MM.1S (cell line): ENCODE measurements at regions not wholly inside any gene's neighbourhood (a gene's known extent, or its start where the extent isn't known, plus 50 kb on each side); places are given as distances from the start of the nearest gene placed in this dataset.

Source experiments
- DNase-seq: peaks from one replicate; pipeline ENCODE4 v3.0.0-alpha.2; 2015
- H2AFZ ChIP-seq: fragments of 300-600 bp; sonication (generic); 2 replicates; pipeline ENCODE4 v1.6.0; 2016; ENCODE audit warnings: antibody characterized with exemption, low read length
- H3F3A ChIP-seq: fragments of 300-600 bp; sonication (generic); 2 replicates; pipeline ENCODE4 v1.6.1; 2016; ENCODE audit warnings: mild to moderate bottlenecking, antibody characterized with exemption, low read length, moderate library complexity, mixed read lengths; ENCODE audit not compliant: insufficient read depth
- H3K27ac ChIP-seq: fragments of 300-600 bp; sonication (generic); 2 replicates; pipeline ENCODE4 v1.5.1; 2016; ENCODE audit warnings: mild to moderate bottlenecking, low read length
- H3K27me3 ChIP-seq: fragments of 300-600 bp; sonication (generic); replicated peaks from 2 replicates; pipeline ENCODE4 v1.6.0; 2016; ENCODE audit warnings: low read length; ENCODE audit not compliant: insufficient read depth
- H3K36me3 ChIP-seq: fragments of 300-600 bp; sonication (generic); replicated peaks from 2 replicates; pipeline ENCODE4 v1.6.1; 2016; ENCODE audit warnings: mild to moderate bottlenecking, low read length, mixed read lengths; ENCODE audit not compliant: insufficient read depth
- H3K4me1 ChIP-seq: fragments of 300-600 bp; sonication (generic); 2 replicates; pipeline ENCODE4 v1.6.1; 2016; ENCODE audit warnings: low read length, mixed read lengths
- H3K4me2 ChIP-seq: fragments of 300-600 bp; sonication (generic); 2 replicates; pipeline ENCODE4 v1.6.0; 2016; ENCODE audit warnings: low read depth, low read length
- H3K4me3 ChIP-seq: fragments of 300-600 bp; sonication (generic); 2 replicates; pipeline ENCODE4 v1.5.1; 2016; ENCODE audit warnings: low read length, mixed read lengths
- H3K79me2 ChIP-seq: fragments of 300-600 bp; sonication (generic); 2 replicates; pipeline ENCODE4 v1.6.1; 2016; ENCODE audit warnings: mixed run types, low read length, mixed read lengths
- H3K9ac ChIP-seq: fragments of 300-600 bp; sonication (generic); 2 replicates; pipeline ENCODE4 v1.6.1; 2016; ENCODE audit warnings: low read length, mixed read lengths
- H3K9me2 ChIP-seq: fragments of 300-600 bp; sonication (generic); replicated peaks from 2 replicates; pipeline ENCODE4 v1.6.1; 2016; ENCODE audit warnings: mild to moderate bottlenecking, low read length, mixed read lengths; ENCODE audit not compliant: insufficient read depth
- H3K9me3 ChIP-seq: fragments of 300-600 bp; sonication (generic); replicated peaks from 2 replicates; pipeline ENCODE4 v1.6.1; 2016; ENCODE audit warnings: mild to moderate bottlenecking, low read length, mixed read lengths; ENCODE audit not compliant: insufficient read depth
- H4K20me1 ChIP-seq: fragments of 300-600 bp; sonication (generic); 2 replicates; pipeline ENCODE4 v1.6.1; 2016; ENCODE audit warnings: mild to moderate bottlenecking, low read length, moderate library complexity, mixed read lengths; ENCODE audit not compliant: insufficient read depth
- CTCF ChIP-seq: fragments of 300-600 bp; sonication (generic); IDR thresholded peaks from 2 replicates; pipeline ENCODE4 v1.5.1; 2016; ENCODE audit warnings: antibody characterized with exemption, low read length, mixed read lengths
- EZH2 ChIP-seq: fragments of 300-600 bp; sonication (generic); optimal IDR thresholded peaks from 2 replicates; pipeline ENCODE3; 2017; ENCODE audit warnings: low read depth, mild to moderate bottlenecking, antibody characterized with exemption, low read length, mixed read lengths
- EZH2phosphoT487 ChIP-seq: fragments of 300-600 bp; sonication (generic); IDR thresholded peaks from 2 replicates; pipeline ENCODE4 v1.6.1; 2018; ENCODE audit warnings: antibody characterized with exemption, low read length

DNA sequence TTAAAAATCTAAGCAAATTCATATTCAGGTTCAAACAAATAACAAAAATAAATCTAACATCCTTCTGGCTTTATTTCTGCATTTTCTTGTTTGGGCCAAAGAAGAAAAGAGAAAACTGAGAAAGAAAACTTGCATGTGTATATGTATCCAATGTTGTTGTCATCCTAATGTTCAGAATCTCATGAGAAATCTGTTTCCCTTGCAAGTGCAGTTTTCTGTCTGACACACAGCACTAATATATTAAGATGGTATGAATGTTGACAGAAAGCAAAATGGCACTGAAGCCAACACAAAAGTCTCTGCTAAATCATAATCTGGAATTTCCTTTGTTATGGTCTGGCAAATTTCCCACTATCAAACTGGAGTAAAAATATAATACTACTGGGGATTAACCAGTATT is 235.9 kb downstream of the HGF start:
- H3F3A ChIP-seq, result no peaks in the 10 kb centered on the region
- no peaks in the 10 kb centered on the region for H3K4me1 ChIP-seq
- no peak overlapping the region for H2AFZ ChIP-seq
- no peak for DNase-seq
- no peak overlapping the region for H3K4me2 ChIP-seq
- H3K9ac ChIP-seq, result no peak overlapping the region
- no peaks in the 10 kb centered on the region for H3K9me3 ChIP-seq
- no peaks in the 10 kb centered on the region for H3K79me2 ChIP-seq
- H3K27ac ChIP-seq, result no peak overlapping the region
- H3K9me2 ChIP-seq, result no peaks in the 10 kb centered on the region
- H3K27me3 ChIP-seq, result no peaks in the 10 kb centered on the region
- no peak overlapping the region for H3K4me3 ChIP-seq
- no peaks in the 10 kb centered on the region for H3K36me3 ChIP-seq
- no peak for TF ChIP-seq EZH2
- TF ChIP-seq EZH2phosphoT487, result no peak
- no peak for TF ChIP-seq CTCF
- no peaks in the 10 kb centered on the region for H4K20me1 ChIP-seq

GRCh38 chr7:81533426-81533825 is 236.4 kb downstream of the HGF start:
- H3K36me3 ChIP-seq, result no peaks in the 10 kb centered on the region
- H3K9me3 ChIP-seq, result no peaks in the 10 kb centered on the region
- no peak for TF ChIP-seq EZH2phosphoT487
- no peak for TF ChIP-seq CTCF
- TF ChIP-seq EZH2, result no peak
- no peaks in the 10 kb centered on the region for H4K20me1 ChIP-seq
- H3K9me2 ChIP-seq, result no peaks in the 10 kb centered on the region
- H2AFZ ChIP-seq, result no peak overlapping the region
- H3K4me3 ChIP-seq, result no peak overlapping the region
- no peak overlapping the region for H3K27ac ChIP-seq
- H3F3A ChIP-seq, result no peaks in the 10 kb centered on the region
- no peaks in the 10 kb centered on the region for H3K4me1 ChIP-seq
- no peaks in the 10 kb centered on the region for H3K27me3 ChIP-seq
- H3K79me2 ChIP-seq, result no peaks in the 10 kb centered on the region
- H3K9ac ChIP-seq, result no peak overlapping the region
- no peak overlapping the region for H3K4me2 ChIP-seq
- DNase-seq, result no peak

GRCh38 chr7:81529785-81530184 is 240.1 kb downstream of the HGF start:
- H3K27ac ChIP-seq, result no peak overlapping the region
- H3K4me1 ChIP-seq, result no peaks in the 10 kb centered on the region
- H3K79me2 ChIP-seq, result no peaks in the 10 kb centered on the region
- no peaks in the 10 kb centered on the region for H4K20me1 ChIP-seq
- H3K9me3 ChIP-seq, result no peaks in the 10 kb centered on the region
- H3F3A ChIP-seq, result no peaks in the 10 kb centered on the region
- H3K27me3 ChIP-seq, result no peaks in the 10 kb centered on the region
- no peak overlapping the region for H3K4me2 ChIP-seq
- DNase-seq, result no peak
- no peaks in the 10 kb centered on the region for H3K9me2 ChIP-seq
- TF ChIP-seq EZH2phosphoT487 (no peak), CTCF (no peak), EZH2 (no peak)
- H3K36me3 ChIP-seq, result no peaks in the 10 kb centered on the region
- H2AFZ ChIP-seq, result no peak overlapping the region
- no peak overlapping the region for H3K9ac ChIP-seq
- H3K4me3 ChIP-seq, result no peak overlapping the region
